NCI-H1694 treated with DMSO at 0.1 percent for 48 hours (cell line): ENCODE measurements at regions not wholly inside any gene's neighbourhood (a gene's known extent, or its start where the extent isn't known, plus 50 kb on each side); places are given as distances from the start of the nearest gene placed in this dataset.

Source experiments
- DNase-seq: peaks from one replicate; lab custom pipeline; 2025; lab: John Stamatoyannopoulos, UW

GRCh38 chr18:45527891-45528290, 87.4 kb upstream of the SLC14A2 start:
- no peak for DNase-seq

- no peak for DNase-seq
These were observed 86.5 kb upstream of the SLC14A2 start for GRCh38 chr18:45528712-45529336.

GRCh38 chr18:45538444-45538843, 76.8 kb upstream of the SLC14A2 start:
- no peak for DNase-seq

DNA sequence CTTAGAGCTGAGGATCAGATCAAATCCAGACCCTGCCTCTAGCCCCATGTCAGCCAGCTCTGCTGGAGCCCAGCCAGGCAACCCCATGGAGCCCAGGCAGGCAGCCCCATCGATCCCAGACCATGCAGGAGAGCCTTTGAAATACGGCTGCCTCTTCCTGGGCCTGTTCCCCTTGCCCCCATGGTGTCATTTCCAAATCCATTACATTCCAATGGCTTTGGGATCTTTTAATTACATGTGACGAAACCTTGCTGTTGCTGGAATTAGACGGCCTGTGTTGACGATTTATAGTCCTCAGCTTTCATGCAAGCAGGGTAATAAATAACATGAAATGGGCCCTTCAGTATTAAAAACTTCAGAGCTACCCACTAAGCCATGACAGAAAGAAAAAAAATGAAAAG, 75.8 kb upstream of the SLC14A2 start:
- no peak for DNase-seq

GRCh38 chr18:45540125-45540524, 75.2 kb upstream of the SLC14A2 start:
- no peak for DNase-seq

- no peak for DNase-seq
These were observed 73.9 kb upstream of the SLC14A2 start for GRCh38 chr18:45541421-45541820.

GRCh38 chr18:45542043-45542442, 73.2 kb upstream of the SLC14A2 start:
- DNase-seq, result no peak

DNA sequence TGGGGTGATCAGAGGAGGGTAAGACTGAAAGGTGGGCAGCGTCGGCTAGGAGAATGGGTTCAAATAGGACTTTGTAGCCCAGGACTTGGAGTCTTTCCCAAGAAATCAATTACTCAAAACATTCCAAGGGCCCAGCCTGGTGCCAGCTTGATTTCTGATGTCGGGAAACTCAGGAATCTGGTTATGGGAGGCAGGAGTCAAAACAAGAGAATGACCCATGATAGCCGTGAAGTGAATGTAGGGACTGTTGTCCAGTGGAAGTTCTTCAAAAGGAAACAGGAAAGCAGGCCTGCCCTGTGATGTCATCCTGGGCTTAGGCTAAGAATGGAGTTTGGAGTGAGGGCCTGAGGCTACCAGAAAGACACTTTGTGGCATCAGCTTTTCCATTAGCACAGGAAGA, 67.4 kb upstream of the SLC14A2 start:
- no peak for DNase-seq

GRCh38 chr18:45548614-45549013, 66.7 kb upstream of the SLC14A2 start:
- DNase-seq, result no peak

DNA sequence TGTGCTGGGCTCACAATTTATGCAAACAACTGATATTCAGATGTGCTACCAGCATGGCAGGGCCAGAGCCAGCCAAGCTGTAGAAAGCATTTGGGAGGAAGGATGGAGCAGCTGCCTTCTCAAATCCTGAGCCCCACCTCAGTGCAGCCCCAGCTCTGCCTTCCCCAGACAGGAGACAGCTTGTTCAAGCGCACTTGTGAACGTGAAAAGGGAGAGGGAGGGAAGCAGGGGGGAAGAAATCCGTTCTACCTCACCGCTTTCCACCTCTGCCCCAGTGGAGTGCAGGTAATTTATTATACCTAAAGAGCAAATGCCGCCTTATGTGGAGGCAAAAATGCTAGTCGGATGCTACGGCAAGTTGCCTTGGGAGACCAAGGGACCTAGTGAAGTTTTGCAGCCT, 66.0 kb upstream of the SLC14A2 start:
- DNase-seq, result no peak

DNA sequence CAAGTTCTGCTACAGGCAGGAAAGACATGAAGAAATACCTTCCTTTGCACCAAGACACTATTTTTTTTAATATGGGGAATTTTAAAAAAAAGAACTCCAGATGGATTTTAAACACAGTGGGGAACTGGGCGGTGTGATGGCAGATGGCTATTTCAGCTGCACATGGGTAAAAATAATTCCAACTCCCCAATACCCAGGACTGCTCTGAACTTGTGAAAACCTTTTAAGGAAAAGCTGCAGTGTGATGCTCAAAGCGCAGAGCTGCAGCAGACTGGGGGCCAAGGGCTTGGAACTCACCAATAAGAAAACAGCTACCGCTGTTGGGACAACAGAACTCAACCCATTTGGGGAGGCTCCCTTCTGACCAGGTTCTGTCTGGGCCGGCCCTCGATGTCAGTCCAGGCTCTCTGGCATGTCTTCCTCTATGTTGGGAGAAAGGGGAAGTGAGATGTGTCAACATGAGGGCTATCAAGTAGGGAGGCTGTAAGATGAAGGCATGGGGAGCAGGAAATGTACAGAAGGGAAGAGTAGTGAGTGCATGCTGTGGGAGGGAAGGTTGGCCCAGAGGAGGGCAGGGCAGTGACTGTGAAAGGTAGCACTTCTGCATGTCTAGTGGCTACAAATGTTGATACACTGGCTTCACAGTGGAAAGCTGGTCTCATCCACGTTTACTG, 64.0 kb upstream of the SLC14A2 start:
- DNase-seq, result no peak

DNA sequence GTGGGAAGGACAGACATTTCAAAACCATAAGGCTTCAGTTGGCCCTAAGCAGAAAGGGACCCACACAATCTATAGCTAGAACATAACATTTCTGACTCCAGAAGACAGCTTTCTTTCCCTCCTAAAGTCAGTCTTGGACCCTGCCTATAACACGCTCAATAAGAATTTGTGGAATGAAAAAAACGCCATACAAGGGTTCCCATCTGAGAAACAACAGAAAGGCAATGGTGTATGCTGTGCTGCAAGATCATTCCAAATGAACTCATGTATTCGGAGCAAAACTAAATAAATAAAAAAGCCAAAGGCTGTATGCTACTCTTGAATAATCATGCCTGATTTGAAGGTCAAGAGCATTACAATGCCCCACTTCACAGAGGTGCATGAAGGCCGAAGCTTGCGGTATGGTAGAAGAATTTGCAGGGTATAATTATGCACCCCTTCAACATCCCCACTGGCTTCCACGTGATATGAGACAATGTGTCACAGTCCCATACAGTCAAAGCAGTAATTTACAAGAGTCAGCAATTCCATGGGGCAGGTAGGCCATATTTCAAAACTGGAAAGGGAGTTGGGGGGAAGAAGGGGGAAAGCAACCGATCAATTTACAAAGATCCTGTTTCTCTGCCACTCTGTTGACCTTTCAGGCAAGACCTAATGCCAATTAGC, 61.4 kb upstream of the SLC14A2 start:
- no peak for DNase-seq

DNA sequence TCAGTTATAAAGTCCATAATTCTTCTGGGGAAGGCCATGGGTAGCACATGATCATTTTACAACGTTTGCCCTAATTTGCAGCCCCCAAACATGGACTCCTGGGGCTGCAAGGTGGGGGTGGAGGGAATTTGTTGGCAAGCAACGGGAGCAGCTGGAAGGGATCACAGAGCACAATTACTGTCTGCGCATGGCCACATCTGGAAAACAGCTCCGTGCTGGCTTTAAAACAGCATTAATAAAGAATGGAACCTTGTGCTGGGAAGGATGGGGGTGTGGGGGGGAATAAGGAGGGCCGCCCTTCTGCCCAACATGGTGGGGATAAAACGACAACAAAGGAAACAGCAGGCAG, 60.9 kb upstream of the SLC14A2 start:
- DNase-seq, result no peak

DNA sequence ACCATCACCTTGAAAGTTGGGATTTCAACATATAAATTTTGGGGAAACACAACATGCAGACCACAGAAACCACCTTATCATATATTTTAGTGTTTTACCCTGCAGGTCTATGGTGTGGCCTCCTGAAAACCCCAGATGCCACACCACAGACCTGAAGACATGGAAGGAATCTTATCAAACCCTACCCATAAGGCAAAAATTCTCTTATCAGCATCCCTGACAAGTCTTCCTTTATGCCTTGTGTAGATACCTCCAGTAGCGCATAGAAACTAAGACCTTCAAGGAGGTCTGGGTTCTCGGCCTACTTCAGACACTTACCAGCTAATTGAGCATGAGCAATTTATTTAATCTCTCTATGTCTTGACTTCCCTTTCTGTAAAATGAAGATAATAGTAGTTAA, 59.1 kb upstream of the SLC14A2 start:
- no peak for DNase-seq

GRCh38 chr18:45557287-45557686, 58.0 kb upstream of the SLC14A2 start:
- DNase-seq, result no peak

DNA sequence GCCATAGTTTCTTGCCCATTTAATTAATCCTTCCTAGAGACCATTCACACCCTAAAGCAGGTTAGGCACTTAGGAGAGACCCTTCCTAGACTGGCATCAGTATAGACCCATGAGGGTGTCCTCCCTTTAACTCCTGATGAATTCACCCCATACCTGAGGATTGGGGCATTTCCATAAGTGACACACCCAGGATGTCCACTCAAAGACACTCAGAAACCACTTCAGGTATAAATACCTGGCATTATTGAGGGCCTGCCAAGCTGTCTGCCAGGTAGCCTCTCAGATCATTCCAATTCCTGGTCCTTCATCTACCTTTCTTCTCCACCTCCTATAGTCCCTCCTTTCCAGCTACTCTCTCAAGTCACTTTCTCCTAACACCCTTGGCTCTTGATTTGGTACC, 57.5 kb upstream of the SLC14A2 start:
- no peak for DNase-seq

DNA sequence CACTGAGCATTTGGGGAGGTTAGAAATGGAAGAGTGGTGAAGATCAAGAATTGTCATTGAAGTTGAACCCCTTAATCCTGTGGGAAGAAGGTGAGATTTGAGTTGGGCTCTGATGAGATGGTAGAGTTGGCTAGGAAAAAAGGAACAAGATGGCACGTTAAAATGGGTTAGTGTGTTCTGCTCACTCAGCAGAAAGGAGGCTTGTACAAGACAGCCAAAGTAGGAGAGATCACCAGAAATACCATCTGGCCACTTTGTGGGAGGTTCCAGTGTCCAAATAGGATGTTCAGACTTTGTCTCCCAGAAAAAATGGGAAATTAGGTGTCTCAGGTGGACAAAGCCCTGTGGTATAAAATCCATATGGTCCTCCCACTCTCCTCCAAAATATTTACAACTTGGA, 56.0 kb upstream of the SLC14A2 start:
- DNase-seq, result no peak

GRCh38 chr18:45560870-45561269, 54.4 kb upstream of the SLC14A2 start:
- DNase-seq, result no peak

GRCh38 chr18:45562567-45563479, 52.5 kb upstream of the SLC14A2 start:
- no peak for DNase-seq

- no peak for DNase-seq
These were observed 49.9 kb upstream of the SLC14A2 start for GRCh38 chr18:45565280-45565970.
